ENCODE measurements at regions not wholly inside any gene's neighbourhood (a gene's known extent, or its start where the extent isn't known, plus 50 kb on each side); places are given as distances from the start of the nearest gene placed in this dataset.

DNA sequence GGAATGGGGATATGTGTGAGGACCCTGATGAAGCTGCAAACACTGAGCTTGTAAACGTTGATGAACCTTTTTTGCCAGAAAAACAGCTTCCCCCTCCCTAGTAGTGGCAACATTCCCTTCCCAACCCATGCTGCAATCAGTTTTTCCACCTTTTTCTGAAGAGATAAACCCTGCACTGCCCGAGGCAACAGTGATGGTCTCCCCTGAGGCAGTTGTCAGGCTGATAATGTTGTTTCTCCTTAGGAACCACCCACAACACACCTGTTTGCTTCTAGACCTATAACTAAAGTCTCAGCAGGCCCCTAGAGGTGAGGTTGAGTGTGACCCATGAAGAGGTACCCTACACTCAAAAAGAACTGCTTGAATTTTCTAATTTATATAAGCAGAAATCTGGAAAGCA lies 922.4 kb upstream of the ADGRL4 start:
- no peak overlapping the region for H2AFZ ChIP-seq
- no peak for DNase-seq

DNA sequence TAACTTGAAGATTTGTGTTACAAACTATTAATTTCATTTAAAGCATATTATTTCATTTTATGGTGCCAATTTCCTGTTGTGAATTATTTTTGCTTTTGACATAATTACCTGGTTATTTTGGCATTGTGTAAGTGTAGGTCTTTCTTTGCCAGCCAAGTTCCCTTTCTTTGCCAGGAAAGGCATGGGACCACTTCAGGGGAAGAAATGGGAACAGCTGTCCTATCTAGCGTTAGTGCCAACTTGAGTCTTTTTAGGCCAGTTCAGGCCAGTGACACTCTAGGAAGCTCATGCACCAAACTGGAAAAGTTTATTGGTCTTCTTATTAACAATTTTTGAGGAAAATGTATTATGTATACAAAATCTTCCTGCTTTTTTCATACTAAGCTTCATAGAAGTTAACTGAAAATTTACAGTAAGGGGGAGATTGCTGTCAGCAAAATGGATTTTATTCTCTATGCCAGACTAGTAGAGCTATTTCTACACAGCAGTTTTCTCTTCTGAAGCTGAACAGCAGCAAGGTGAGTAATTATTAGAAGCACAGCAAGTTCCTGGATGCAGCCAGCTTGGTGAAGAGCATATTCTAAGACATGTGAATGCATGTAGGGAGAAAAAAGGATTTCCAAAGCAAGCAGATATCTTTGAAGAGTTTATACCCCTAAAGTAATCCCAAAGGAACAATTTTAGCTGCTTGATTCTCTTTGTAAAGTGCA lies 914.6 kb upstream of the ADGRL4 start:
- Histone ChIP-seq H3K4me2 (ENCODE audit: unreplicated experiment) (no peak overlapping the region), H3K9ac (no peak overlapping the region), H3K79me2 (ENCODE audit: insufficient read depth) (no peaks in the 10 kb centered on the region), H3K4me3 (no peak overlapping the region), H2AFZ (no peak overlapping the region), H4K20me1 (ENCODE audit: insufficient read depth) (no peaks in the 10 kb centered on the region), H3K4me1 (ENCODE audit: insufficient read depth) (no peaks in the 10 kb centered on the region), H3K36me3 (ENCODE audit: low read depth) (no peaks in the 10 kb centered on the region), H3K9me2 (ENCODE audit: insufficient read depth) (no peaks in the 10 kb centered on the region), H3F3A (ENCODE audit: insufficient read depth) (no peaks in the 10 kb centered on the region), H3K27me3 (replicated peaks; ENCODE audit: insufficient read depth) (no peaks in the 10 kb centered on the region), H3K27ac (no peak overlapping the region), H3K9me3 (ENCODE audit: low read depth) (no peaks in the 10 kb centered on the region)
- in situ Hi-C loops (cut with MboI): no loop called here
- no peak for DNase-seq
- 17 to 19% methylated on average over 1 of the region's 1 CpG for WGBS, 2 experiments (ENCODE audit: low coverage in 1 of 2, low lambda C conversion rate in 2 of 2, missing lambda C conversion rate in 2 of 2)
- no peak for TF ChIP-seq EZH2 (IDR thresholded peaks at IDR 0.05; ENCODE audit: insufficient read depth, poor library complexity, severe bottlenecking)
- TF ChIP-seq EZH2phosphoT487 (IDR thresholded peaks at IDR 0.05; ENCODE audit: insufficient read depth, low read depth): no peak

More for the DNA sequence above, 922.4 kb upstream of the ADGRL4 start:
- no peaks in the 10 kb centered on the region for H3K9me2 ChIP-seq (ENCODE audit: insufficient read depth)
- H3K4me2 ChIP-seq (ENCODE audit: unreplicated experiment): no peak overlapping the region
- no peak for TF ChIP-seq EZH2phosphoT487 (IDR thresholded peaks at IDR 0.05; ENCODE audit: insufficient read depth, low read depth)
- no peak for TF ChIP-seq EZH2 (IDR thresholded peaks at IDR 0.05; ENCODE audit: insufficient read depth, poor library complexity, severe bottlenecking)
- H3K9me3 ChIP-seq (ENCODE audit: low read depth): no peaks in the 10 kb centered on the region
- no peak overlapping the region for H3K9ac ChIP-seq
- H3K79me2 ChIP-seq (ENCODE audit: insufficient read depth): no peaks in the 10 kb centered on the region
- 30 to 57% methylated on average over 2 of the region's 2 CpGs for WGBS, 2 experiments (ENCODE audit: low coverage in 1 of 2, low lambda C conversion rate in 2 of 2, missing lambda C conversion rate in 2 of 2)
- H3K36me3 ChIP-seq (ENCODE audit: low read depth): no peaks in the 10 kb centered on the region
- H3K27me3 ChIP-seq (replicated peaks; ENCODE audit: insufficient read depth): no peaks in the 10 kb centered on the region
- in situ Hi-C loops (cut with MboI): no loop called here
- no peaks in the 10 kb centered on the region for H3K4me1 ChIP-seq (ENCODE audit: insufficient read depth)
- H3F3A ChIP-seq (ENCODE audit: insufficient read depth): no peaks in the 10 kb centered on the region
- no peaks in the 10 kb centered on the region for H4K20me1 ChIP-seq (ENCODE audit: insufficient read depth)
- H3K4me3 ChIP-seq: no peak overlapping the region
- no peak overlapping the region for H3K27ac ChIP-seq

DNA sequence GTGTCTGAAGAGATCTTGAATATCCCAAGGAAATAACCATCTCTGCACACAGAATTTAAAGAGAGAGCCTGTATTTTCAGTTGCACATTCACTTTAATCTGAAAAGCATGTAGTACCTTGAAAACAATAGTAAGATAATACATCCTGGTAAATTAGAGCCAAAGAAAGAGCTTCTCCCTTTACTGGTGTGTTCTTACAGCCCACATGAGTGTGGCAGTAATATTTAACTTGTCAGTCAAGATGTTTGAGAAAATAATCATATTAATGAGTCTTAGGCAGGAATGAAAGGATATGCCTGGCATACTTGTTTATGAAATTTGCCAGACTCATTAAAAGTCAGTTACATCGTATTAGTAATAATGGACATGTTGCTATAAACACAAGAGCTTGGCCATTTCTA lies 908.4 kb upstream of the ADGRL4 start:
- Histone ChIP-seq H3K36me3 (ENCODE audit: low read depth) (no peaks in the 10 kb centered on the region), H4K20me1 (ENCODE audit: insufficient read depth) (no peaks in the 10 kb centered on the region), H3K9ac (no peak overlapping the region), H3K27me3 (replicated peaks; ENCODE audit: insufficient read depth) (no peaks in the 10 kb centered on the region), H2AFZ (no peak overlapping the region), H3K9me2 (ENCODE audit: insufficient read depth) (no peaks in the 10 kb centered on the region), H3K27ac (no peak overlapping the region), H3K4me1 (ENCODE audit: insufficient read depth) (no peaks in the 10 kb centered on the region), H3K4me3 (no peak overlapping the region), H3K9me3 (ENCODE audit: low read depth) (no peaks in the 10 kb centered on the region), H3K4me2 (ENCODE audit: unreplicated experiment) (no peak overlapping the region), H3F3A (ENCODE audit: insufficient read depth) (no peaks in the 10 kb centered on the region), H3K79me2 (ENCODE audit: insufficient read depth) (no peaks in the 10 kb centered on the region)
- in situ Hi-C loops (cut with MboI): no loop called here
- TF ChIP-seq EZH2 (IDR thresholded peaks at IDR 0.05; ENCODE audit: insufficient read depth, poor library complexity, severe bottlenecking) (no peak), EZH2phosphoT487 (IDR thresholded peaks at IDR 0.05; ENCODE audit: insufficient read depth, low read depth) (no peak)
- DNase-seq: no peak
- 12 to 17% methylated on average over 1 of the region's 1 CpG for WGBS, 2 experiments (ENCODE audit: low coverage in 1 of 2, low lambda C conversion rate in 2 of 2, missing lambda C conversion rate in 2 of 2)

DNA sequence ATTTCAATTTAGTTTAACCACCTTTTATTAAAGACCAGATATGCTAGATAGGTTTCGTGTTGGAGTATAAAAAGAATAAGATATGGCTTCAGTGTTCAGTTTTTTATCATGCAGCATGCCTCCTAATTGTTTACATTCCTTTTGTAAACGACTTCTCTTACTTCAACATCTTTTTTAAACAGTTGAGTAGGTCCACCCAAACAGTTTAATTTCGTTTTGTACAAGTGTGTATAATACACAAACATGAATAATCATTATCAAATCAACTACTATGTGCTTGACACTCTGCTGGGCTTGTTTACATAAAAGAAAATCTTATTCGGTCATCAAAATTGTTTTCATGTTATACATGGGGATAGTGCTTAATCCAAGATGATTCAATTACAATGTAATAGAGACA lies 906.3 kb upstream of the ADGRL4 start:
- in situ Hi-C loops (cut with MboI): no loop called here
- no peak overlapping the region for H3K4me3 ChIP-seq
- no peaks in the 10 kb centered on the region for H4K20me1 ChIP-seq (ENCODE audit: insufficient read depth)
- WGBS, 2 experiments (ENCODE audit: low coverage in 1 of 2, low lambda C conversion rate in 2 of 2, missing lambda C conversion rate in 2 of 2): 60 to 62% methylated on average over 4 of the region's 4 CpGs
- H3K79me2 ChIP-seq (ENCODE audit: insufficient read depth): no peaks in the 10 kb centered on the region
- H3K27me3 ChIP-seq (replicated peaks; ENCODE audit: insufficient read depth): no peaks in the 10 kb centered on the region
- no peaks in the 10 kb centered on the region for H3K4me1 ChIP-seq (ENCODE audit: insufficient read depth)
- H3K9me3 ChIP-seq (ENCODE audit: low read depth): no peaks in the 10 kb centered on the region
- H3K4me2 ChIP-seq (ENCODE audit: unreplicated experiment): no peak overlapping the region
- no peak overlapping the region for H3K27ac ChIP-seq
- no peak for DNase-seq
- no peaks in the 10 kb centered on the region for H3K36me3 ChIP-seq (ENCODE audit: low read depth)
- no peaks in the 10 kb centered on the region for H3K9me2 ChIP-seq (ENCODE audit: insufficient read depth)
- no peak overlapping the region for H2AFZ ChIP-seq
- H3F3A ChIP-seq (ENCODE audit: insufficient read depth): no peaks in the 10 kb centered on the region
- TF ChIP-seq EZH2phosphoT487 (IDR thresholded peaks at IDR 0.05; ENCODE audit: insufficient read depth, low read depth) (no peak), EZH2 (IDR thresholded peaks at IDR 0.05; ENCODE audit: insufficient read depth, poor library complexity, severe bottlenecking) (no peak)
- no peak overlapping the region for H3K9ac ChIP-seq

All from GM23248 (cell line).